Choroid plexus epithelial cell (primary cell): ENCODE measurements at regions not wholly inside any gene's neighbourhood (a gene's known extent, or its start where the extent isn't known, plus 50 kb on each side); places are given as distances from the start of the nearest gene placed in this dataset.

Source experiments
- DNase-seq: peaks from one replicate; pipeline ENCODE4 v3.0.0-alpha.2; 2010; ENCODE audit warnings: low read depth
- H3K4me3 ChIP-seq: 2 replicates; pipeline ENCODE4 v1.5.1; 2011; ENCODE audit warnings: low read depth, mild to moderate bottlenecking, control low read depth, low read length, moderate library complexity
- CTCF ChIP-seq: conservative IDR thresholded peaks from 2 replicates; pipeline ENCODE4 v1.5.1; 2011; ENCODE audit warnings: low read depth, mild to moderate bottlenecking, control low read depth, inconsistent platforms, low read length, moderate library complexity

DNA sequence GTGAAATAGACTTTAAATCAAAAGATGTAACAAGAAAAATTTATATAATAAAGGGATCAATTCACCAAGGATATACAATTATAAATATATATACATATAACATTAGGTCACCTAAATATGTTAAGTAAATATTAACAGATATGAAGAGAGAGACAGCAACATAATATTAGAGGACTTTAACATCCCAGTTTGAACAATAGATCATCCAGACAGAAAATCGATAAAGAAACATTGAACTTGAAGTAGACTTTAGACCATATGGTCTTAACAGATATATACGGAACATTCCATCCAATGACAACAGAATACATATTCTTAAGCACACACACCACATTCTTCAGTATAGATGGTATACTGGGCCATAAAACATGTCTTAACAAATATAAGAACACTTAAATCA is 649.6 kb upstream of the SETBP1 start:
- H3K4me3 ChIP-seq = no peak overlapping the region
- DNase-seq = no peak
- TF ChIP-seq CTCF = no peak

- no peak for TF ChIP-seq CTCF
- no peak for DNase-seq
- H3K4me3 ChIP-seq = no peak overlapping the region
Measured at GRCh38 chr18:44033144-44033701, 647.5 kb upstream of the SETBP1 start.

DNA sequence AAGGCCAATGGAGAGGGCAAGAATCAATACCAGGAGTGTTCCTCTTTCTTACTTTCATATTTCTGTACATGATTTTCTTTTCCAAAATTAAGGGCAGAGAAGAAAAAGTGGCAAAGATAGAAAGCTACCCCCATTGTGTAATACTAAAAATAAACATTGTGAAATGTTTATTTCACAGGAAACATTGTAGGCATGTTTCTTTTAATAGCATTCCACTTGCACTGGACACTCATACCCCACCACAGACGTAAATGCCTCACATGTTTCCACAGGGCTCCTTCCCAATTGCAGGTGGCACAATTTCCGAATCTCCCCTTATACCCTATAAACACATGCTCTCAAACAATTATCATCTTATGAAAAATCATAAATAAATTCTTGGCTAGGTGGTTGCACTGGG is 645.1 kb upstream of the SETBP1 start:
- no peak overlapping the region for H3K4me3 ChIP-seq
- TF ChIP-seq CTCF = no peak
- DNase-seq = peak; percentile 18

- no peak for TF ChIP-seq CTCF
- no peak overlapping the region for H3K4me3 ChIP-seq
- DNase-seq = peak; percentile 10
Measured at GRCh38 chr18:44036501-44036900, 644.2 kb upstream of the SETBP1 start.

DNA sequence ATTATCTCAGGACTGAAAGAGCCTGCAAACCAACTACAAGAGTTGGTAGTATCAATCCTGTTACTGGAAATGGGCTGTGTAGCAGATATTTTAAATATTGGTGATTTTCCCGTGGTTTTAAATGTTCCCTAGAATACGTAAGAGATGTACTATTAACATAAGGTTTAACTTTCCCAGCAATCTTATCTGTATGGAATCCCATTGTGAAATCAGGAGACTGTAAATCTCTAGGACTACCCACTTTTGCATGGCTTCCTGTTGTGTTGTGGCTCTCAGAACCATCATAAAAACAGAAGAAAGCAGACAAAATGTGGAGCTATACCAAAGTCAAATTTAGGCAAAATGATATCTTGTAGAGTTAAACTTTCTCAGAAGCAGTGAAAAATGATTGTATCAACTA is 641.5 kb upstream of the SETBP1 start:
- peak; percentile 4 for DNase-seq
- H3K4me3 ChIP-seq = no peak overlapping the region
- TF ChIP-seq CTCF = no peak

DNA sequence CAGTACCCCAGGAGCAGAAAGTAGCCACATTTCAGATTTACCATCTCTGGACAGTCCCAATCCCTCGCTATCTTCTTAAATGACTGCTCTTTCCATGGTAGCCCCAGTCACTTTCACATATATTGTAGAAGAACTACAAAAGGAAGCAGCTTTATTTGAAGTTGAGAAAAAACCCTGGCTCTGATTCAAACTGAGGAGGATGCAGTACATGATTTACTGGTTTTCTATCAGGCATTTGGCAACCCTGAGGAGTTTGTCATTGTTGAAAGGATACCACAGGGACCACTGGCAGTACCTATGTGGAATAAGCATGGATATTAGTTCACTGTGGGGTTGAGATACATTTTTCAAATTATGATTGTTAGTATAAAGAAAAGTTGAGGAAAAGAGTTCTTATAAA is 640.9 kb upstream of the SETBP1 start:
- no peak overlapping the region for H3K4me3 ChIP-seq
- no peak for TF ChIP-seq CTCF
- peak; percentile 4 for DNase-seq

GRCh38 chr18:44041553-44041952 is 639.1 kb upstream of the SETBP1 start:
- DNase-seq = no peak
- H3K4me3 ChIP-seq = no peak overlapping the region
- TF ChIP-seq CTCF = no peak
